ENCODE measurements at regions not wholly inside any gene's neighbourhood (a gene's known extent, or its start where the extent isn't known, plus 50 kb on each side); places are given as distances from the start of the nearest gene placed in this dataset.

DNA sequence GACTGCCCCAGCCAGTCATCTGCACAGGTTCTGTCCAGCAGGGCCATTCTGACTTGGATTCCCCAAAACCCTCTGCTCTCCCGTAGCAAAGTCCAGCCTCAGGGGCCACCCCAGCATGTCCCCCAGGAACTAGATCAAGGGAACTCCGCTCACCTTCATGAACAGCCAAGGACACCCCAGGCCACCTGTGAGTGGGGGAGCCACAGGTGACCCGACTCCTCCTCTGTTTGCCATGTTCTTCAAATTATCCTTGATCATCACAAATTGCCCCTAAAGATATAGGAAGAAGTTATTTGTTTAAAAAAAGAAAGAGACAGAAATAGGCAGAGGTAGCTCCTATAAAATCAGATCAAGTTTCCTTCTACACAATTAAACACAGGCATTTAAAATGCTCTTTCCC, 475.0 kb downstream of the MATN1 start:
- TF ChIP-seq, protein P1, sequence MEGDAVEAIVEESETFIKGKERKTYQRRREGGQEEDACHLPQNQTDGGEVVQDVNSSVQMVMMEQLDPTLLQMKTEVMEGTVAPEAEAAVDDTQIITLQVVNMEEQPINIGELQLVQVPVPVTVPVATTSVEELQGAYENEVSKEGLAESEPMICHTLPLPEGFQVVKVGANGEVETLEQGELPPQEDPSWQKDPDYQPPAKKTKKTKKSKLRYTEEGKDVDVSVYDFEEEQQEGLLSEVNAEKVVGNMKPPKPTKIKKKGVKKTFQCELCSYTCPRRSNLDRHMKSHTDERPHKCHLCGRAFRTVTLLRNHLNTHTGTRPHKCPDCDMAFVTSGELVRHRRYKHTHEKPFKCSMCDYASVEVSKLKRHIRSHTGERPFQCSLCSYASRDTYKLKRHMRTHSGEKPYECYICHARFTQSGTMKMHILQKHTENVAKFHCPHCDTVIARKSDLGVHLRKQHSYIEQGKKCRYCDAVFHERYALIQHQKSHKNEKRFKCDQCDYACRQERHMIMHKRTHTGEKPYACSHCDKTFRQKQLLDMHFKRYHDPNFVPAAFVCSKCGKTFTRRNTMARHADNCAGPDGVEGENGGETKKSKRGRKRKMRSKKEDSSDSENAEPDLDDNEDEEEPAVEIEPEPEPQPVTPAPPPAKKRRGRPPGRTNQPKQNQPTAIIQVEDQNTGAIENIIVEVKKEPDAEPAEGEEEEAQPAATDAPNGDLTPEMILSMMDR (conservative IDR thresholded peaks at IDR 0.05; ENCODE audit: low read length) = no peak
- TF ChIP-seq EZH2phosphoT487 (IDR thresholded peaks at IDR 0.05; ENCODE audit: borderline replicate concordance) = no peak
